ENCODE measurements at regions not wholly inside any gene's neighbourhood (a gene's known extent, or its start where the extent isn't known, plus 50 kb on each side); places are given as distances from the start of the nearest gene placed in this dataset.

DNA sequence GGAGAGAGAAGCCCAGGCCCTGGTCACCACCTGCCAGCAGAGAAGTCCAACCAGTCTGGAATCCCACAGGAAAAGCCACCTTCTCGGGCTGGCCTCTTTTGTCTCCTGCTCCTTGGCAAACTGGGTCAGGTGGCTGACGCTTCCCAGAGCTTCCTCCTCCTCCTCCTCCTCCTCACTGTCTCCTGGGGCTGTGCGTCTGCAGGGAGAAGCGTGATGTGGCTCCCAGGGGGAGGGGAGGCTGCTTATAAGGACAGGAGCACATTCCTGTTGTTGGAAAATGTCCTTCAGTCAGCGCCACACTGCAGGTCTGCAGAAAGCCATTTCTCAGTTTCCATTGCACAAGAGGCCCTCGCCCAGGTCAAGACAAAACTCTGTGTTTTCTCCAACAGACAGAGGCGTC, 1316.5 kb downstream of the BRD1 start:
- TF ChIP-seq, protein P1, sequence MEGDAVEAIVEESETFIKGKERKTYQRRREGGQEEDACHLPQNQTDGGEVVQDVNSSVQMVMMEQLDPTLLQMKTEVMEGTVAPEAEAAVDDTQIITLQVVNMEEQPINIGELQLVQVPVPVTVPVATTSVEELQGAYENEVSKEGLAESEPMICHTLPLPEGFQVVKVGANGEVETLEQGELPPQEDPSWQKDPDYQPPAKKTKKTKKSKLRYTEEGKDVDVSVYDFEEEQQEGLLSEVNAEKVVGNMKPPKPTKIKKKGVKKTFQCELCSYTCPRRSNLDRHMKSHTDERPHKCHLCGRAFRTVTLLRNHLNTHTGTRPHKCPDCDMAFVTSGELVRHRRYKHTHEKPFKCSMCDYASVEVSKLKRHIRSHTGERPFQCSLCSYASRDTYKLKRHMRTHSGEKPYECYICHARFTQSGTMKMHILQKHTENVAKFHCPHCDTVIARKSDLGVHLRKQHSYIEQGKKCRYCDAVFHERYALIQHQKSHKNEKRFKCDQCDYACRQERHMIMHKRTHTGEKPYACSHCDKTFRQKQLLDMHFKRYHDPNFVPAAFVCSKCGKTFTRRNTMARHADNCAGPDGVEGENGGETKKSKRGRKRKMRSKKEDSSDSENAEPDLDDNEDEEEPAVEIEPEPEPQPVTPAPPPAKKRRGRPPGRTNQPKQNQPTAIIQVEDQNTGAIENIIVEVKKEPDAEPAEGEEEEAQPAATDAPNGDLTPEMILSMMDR (IDR thresholded peaks at IDR 0.05; ENCODE audit: insufficient read depth, missing control alignments) = no peak
- DNase-seq (ENCODE audit: insufficient read length, low spot score) (no peak), FAIRE-seq (no peak)

DNA sequence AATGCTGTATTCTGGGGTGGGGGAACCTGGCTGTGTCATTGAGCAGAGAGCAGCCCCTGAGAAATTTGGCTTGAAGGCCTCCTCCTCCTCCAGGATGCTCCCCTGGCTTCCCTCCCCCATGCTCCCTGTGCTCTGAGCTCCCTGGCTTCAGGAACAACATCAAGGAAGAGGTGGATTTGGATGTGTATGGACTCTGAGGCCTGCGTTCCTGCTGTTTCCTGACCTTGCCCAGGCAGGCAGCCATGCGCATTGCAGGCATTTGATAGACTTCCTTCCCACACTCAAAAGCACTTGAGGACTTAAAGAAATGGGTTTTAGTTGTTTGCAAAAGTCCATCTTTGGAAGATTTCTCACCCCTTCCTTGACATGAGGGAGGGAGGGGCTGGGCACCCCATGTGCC, 1317.1 kb downstream of the BRD1 start:
- no peak for FAIRE-seq
- DNase-seq (ENCODE audit: insufficient read length, low spot score) = no peak
- TF ChIP-seq, protein P1 (IDR thresholded peaks at IDR 0.05; ENCODE audit: insufficient read depth, missing control alignments) = no peak

DNA sequence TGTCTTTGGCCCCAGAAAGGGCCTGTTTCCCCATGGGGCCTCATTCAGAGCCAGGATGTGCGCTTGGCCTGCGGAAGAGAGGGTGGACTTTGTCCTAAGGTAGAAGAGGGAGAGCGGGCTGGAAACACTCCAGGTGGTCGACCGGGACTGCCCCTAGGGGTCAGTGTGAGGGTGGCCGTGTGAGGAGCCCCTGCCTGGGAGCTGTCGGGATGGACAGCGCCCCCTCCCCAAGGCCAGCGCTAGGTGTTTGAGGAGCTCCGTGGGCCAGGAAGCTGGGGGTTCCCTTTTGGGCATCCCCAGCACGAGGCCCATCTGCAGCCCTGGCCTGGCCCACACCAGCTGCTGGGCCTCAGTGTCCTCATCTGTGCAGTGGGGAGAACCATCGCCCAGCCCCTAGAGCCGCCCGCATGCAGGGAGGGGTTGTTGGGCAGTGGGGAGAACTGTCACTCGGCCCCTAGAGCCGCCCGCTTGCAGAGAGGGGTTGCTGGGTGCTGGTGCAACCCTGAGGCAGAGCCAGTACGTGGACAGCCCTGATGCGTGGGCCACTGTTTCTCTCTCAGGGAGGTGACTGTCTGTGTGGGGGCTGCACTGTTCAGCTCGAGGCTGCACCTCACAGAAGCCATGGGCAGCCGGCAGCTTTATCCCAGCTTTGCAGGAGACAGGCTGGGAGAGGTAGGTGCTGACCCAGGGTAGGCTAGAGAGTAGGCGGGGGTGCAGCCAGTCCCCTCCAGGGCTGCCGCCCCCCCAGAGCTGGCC, 1319.9 kb downstream of the BRD1 start:
- DNase-seq (ENCODE audit: insufficient read length, low spot score) (no peak), FAIRE-seq (no peak)
- TF ChIP-seq, protein P1 (IDR thresholded peaks at IDR 0.05; ENCODE audit: insufficient read depth, missing control alignments) = no peak

DNA sequence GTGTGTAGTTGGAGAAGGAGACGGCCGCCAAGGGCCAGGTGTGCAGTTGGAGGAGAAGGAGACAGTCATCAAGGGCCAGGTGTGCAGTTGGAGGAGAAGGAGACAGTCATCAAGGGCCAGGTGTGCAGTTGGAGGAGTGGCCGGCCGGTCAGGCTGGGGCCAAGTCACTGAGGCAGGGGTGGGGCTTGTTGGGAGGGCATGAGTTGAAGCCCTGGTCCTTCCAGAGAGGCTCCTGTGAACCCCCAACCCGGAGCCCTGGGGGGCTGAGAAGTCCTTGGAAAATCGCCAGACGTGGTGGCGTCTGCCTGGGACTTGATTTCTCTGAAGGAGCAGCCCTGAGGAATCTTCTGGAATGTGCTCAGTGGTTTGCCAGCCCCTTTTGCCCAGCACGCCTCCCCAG, 1320.5 kb downstream of the BRD1 start:
- FAIRE-seq (no peak), DNase-seq (ENCODE audit: insufficient read length, low spot score) (no peak)

DNA sequence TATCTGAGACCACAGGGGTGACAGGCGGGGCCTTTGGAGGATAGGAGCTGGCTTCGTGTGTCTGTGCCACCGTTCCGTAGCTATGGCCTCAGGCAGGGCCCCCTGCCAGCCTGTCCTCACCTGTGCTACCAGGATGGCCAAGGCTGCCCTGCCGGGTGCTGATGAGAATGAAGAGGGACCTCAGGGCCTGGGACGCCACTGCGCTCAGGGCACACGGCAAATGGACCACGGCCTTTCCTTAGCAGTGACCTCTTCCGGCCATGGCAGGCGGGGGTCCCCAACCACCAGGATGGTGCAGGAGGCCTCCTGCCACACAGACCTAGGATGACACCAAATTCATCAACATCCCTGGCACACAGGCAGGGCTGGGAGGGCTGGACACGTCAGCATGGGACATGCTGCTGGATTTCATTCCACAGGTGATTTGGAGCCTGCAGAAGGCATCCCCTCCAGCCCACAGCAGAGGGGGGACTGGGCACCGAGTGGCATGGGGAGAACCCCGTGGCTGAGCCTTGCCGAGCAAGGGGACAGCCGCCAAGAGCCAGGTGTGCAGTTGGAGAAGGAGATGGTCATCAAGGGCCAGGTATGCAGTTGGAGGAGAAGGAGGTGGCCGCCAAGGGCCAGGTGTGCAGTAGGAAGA, 1321.0 kb downstream of the BRD1 start:
- no peak for FAIRE-seq
- TF ChIP-seq, protein P1 (IDR thresholded peaks at IDR 0.05; ENCODE audit: insufficient read depth, missing control alignments) = no peak
- DNase-seq (ENCODE audit: insufficient read length, low spot score) = no peak

More for the DNA sequence above, 1320.5 kb downstream of the BRD1 start:
- TF ChIP-seq, protein P1 (IDR thresholded peaks at IDR 0.05; ENCODE audit: insufficient read depth, missing control alignments) = no peak

DNA sequence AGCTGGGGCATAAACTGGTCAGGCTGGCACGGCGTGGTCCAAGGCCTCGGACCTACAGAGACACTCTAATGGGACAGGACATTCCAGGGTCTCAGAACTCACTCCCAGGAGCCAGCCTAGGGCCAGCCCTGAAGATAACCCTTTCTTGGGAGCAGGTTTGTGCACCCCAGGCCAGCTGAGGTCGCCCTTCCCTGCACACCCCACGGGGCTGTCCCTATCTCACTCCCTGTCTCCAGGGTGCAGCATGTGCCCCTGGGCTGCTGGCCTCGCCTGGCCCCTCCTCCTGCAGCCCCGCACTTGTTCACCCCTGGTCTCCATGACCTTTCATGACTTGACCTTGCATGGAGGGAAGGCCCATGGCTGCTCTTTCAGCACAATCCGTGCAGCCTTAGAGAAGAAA, 1321.8 kb downstream of the BRD1 start:
- no peak for FAIRE-seq
- TF ChIP-seq, protein P1 (IDR thresholded peaks at IDR 0.05; ENCODE audit: insufficient read depth, missing control alignments) = no peak

More for the DNA sequence above, 1321.8 kb downstream of the BRD1 start:
- no peak for DNase-seq (ENCODE audit: insufficient read length, low spot score)

Measured in D721Med (cell line).